Endothelial cell of umbilical vein (primary cell): ENCODE measurements at regions not wholly inside any gene's neighbourhood (a gene's known extent, or its start where the extent isn't known, plus 50 kb on each side); places are given as distances from the start of the nearest gene placed in this dataset.

Experiments
- BruUV-seq: library from RNA; stranded (reverse); fragments of 400-500 nt; replicated peaks from 2 replicates; lab custom pipeline; 2021; lab: Mats Ljungman, UMichigan
- CTCF ChIA-PET: fragments of 300-600, 350-600 bp; sonication (Branson Sonifier 250); formaldehyde crosslinking; loops from one replicate; lab custom pipeline; 2021; ENCODE audit warnings: antibody characterized with exemption, inconsistent platforms; lab: Charles Lee
- POLR2A ChIA-PET: fragments of 300-600, 350-600 bp; sonication (Branson Sonifier 250); formaldehyde crosslinking; loops from one replicate; lab custom pipeline; 2021; ENCODE audit warnings: antibody characterized with exemption, inconsistent platforms; lab: Charles Lee
- DNase-seq: peaks from one replicate; pipeline ENCODE4 v3.0.0-alpha.2; 2011; ENCODE audit warnings: low read depth, low spot score
- FAIRE-seq: peaks from 2 replicates; lab custom pipeline; 2011; peaks lifted over from hg19 to GRCh38; lab: Jason Lieb, UNC
- H2AFZ ChIP-seq: 2 replicates; pipeline ENCODE4 v1.6.0; 2012; ENCODE audit warnings: low read depth, low read length, control low read depth, inconsistent platforms
- H3K27ac ChIP-seq: 2 replicates; pipeline ENCODE4 v1.5.1; 2011; ENCODE audit warnings: low read depth, mild to moderate bottlenecking, control low read depth, low read length, moderate library complexity; ENCODE audit not compliant: insufficient read depth
- H3K27me3 ChIP-seq, 2 experiments: 2 replicates each; pipeline versions ENCODE4 v1.6.0 to v1.6.1; 2011; ENCODE audit warnings: low read length in 2 of 2, mixed read lengths in 1 of 2; ENCODE audit not compliant: control insufficient read depth in 2 of 2, insufficient read depth in 2 of 2
- H3K36me3 ChIP-seq, 2 experiments: 2 replicates in 1 of 2; 3 replicates in 1 of 2; pipeline ENCODE4 v1.5.1; 2011; ENCODE audit warnings: low read length in 2 of 2, mild to moderate bottlenecking in 1 of 2, moderate library complexity in 1 of 2; ENCODE audit not compliant: control insufficient read depth in 2 of 2, insufficient read depth in 2 of 2; ENCODE audit errors: extremely low read depth in 1 of 2
- H3K4me1 ChIP-seq: 3 replicates; pipeline ENCODE4 v1.5.1; 2011; ENCODE audit warnings: mild to moderate bottlenecking, low read length; ENCODE audit not compliant: control insufficient read depth, insufficient read depth; ENCODE audit errors: extremely low read depth
- H3K4me2 ChIP-seq: 2 replicates; pipeline ENCODE4 v1.6.1; 2011; ENCODE audit warnings: low read length, control low read depth, mixed read lengths; ENCODE audit not compliant: insufficient read depth
- H3K4me3 ChIP-seq, 3 experiments: fragments of 200-600 bp in 1 of 3; sonication (generic), shearing (Covaris generic) in 1 of 3; replicated peaks in 1 of 3; 2 replicates each; pipeline ENCODE4 v1.5.1; 2011 to 2016; ENCODE audit warnings: control low read depth in 3 of 3, low read length in 3 of 3, mild to moderate bottlenecking in 2 of 3, inconsistent platforms in 1 of 3, low read depth in 1 of 3, moderate library complexity in 1 of 3; ENCODE audit not compliant: insufficient read depth in 1 of 3
- H3K79me2 ChIP-seq: 2 replicates; pipeline ENCODE4 v1.6.0; 2012; ENCODE audit warnings: low read length, inconsistent platforms; ENCODE audit not compliant: control insufficient read depth, insufficient read depth
- H3K9ac ChIP-seq: replicated peaks from 2 replicates; pipeline ENCODE3; 2011; ENCODE audit warnings: low read length, control low read depth; ENCODE audit not compliant: insufficient read depth; ENCODE audit errors: extremely low read depth
- H3K9me1 ChIP-seq: replicated peaks from 3 replicates; pipeline ENCODE4 v1.6.0; 2011; ENCODE audit warnings: mild to moderate bottlenecking, low read length; ENCODE audit not compliant: control insufficient read depth, insufficient read depth; ENCODE audit errors: extremely low read depth
- H3K9me3 ChIP-seq: replicated peaks from 2 replicates; pipeline ENCODE4 v1.5.1; 2012; ENCODE audit warnings: low read length, inconsistent platforms; ENCODE audit not compliant: control insufficient read depth, insufficient read depth
- H4K20me1 ChIP-seq: replicated peaks from 2 replicates; pipeline ENCODE3; 2011; ENCODE audit warnings: mild to moderate bottlenecking, low read length; ENCODE audit not compliant: control insufficient read depth, insufficient read depth; ENCODE audit errors: extremely low read depth
- EZH2 ChIP-seq: IDR thresholded peaks from 2 replicates; pipeline ENCODE4 v1.6.1; 2012; ENCODE audit warnings: borderline replicate concordance, low read depth, mild to moderate bottlenecking, moderate library complexity, low read length, inconsistent platforms; ENCODE audit not compliant: severe bottlenecking
- FOS ChIP-seq: IDR thresholded peaks from 2 replicates; pipeline ENCODE4 v1.6.1; 2011; ENCODE audit warnings: mild to moderate bottlenecking, low read length, moderate library complexity, borderline replicate concordance; ENCODE audit not compliant: insufficient read depth
- GATA2 ChIP-seq: IDR thresholded peaks from 2 replicates; pipeline ENCODE4 v1.7.0; 2011; ENCODE audit warnings: low read depth, mild to moderate bottlenecking, moderate library complexity, mixed read lengths, low read length; ENCODE audit not compliant: insufficient read length, insufficient read depth
- MYC ChIP-seq: IDR thresholded peaks from one replicate; pipeline ENCODE4 v1.6.1; 2011; ENCODE audit warnings: mild to moderate bottlenecking, low read depth, low read length
- POLR2A ChIP-seq: IDR thresholded peaks from 2 replicates; pipeline ENCODE4 v1.6.1; 2012; ENCODE audit warnings: low read depth, mild to moderate bottlenecking, control low read depth, low read length
- POLR2AphosphoS5 ChIP-seq: IDR thresholded peaks from 2 replicates; pipeline ENCODE4 v1.6.1; 2012; ENCODE audit warnings: low read depth, mild to moderate bottlenecking, control low read depth, low read length, moderate library complexity; ENCODE audit not compliant: insufficient read depth
- dilution Hi-C: fragments of 300-500 bp; cut with MboI; formaldehyde crosslinking; loops from one replicate; pipeline ENCODE4 v1.15.0; 2019; ENCODE audit warnings: low sequenced_read_pairs; ENCODE audit not compliant: extremely low pct_ligation_motif_present
- intact Hi-C: fragments of 100-400 bp; cut with micrococcal nuclease; formaldehyde crosslinking; loops from one replicate; pipeline ENCODE4 v1.10.0; 2022
- TF ChIP-seq, protein P1 (sequence below): IDR thresholded peaks from 2 replicates; pipeline ENCODE4 v1.6.1; 2011; ENCODE audit not compliant: insufficient read depth, insufficient read length
- TF ChIP-seq, protein P2 (sequence below), 2 donors: IDR thresholded peaks; 1 replicate in 1 of 2; 2 replicates in 1 of 2; pipeline ENCODE4 v1.5.1; 2011; ENCODE audit warnings: low read length in 2 of 2, mild to moderate bottlenecking in 2 of 2, moderate library complexity in 2 of 2, control low read depth in 1 of 2, inconsistent platforms in 1 of 2, low read depth in 1 of 2; ENCODE audit not compliant: insufficient read depth in 1 of 2; ENCODE audit errors: extremely low read depth in 1 of 2

DNA sequence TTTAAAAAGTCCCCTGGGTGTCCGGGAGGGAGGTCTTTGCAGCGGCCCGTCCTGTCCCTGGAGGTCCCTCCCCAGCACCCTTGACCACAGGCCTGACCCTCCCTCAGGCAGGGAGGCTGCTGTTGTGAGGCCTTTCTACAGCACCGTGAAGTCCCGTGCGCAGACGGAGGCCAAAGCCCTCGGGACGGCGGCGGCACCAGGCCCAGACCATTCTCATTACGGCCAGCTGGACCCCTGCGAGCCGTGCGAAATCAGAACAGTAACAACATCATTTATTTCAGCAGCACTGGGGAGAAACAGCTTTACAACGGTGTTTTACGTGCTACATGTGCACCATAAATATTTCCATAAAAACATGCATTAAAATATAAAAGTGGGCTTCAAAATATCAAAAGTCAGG is 101.4 kb upstream of the ACTRT2 start:
- ChIA-PET CTCF (no interaction called here), POLR2A (no interaction called here)
- TF ChIP-seq FOS (no peak), POLR2A (no peak), EZH2 (no peak), POLR2AphosphoS5 (no peak), GATA2 (no peak), MYC (no peak)
- TF ChIP-seq, protein P1, sequence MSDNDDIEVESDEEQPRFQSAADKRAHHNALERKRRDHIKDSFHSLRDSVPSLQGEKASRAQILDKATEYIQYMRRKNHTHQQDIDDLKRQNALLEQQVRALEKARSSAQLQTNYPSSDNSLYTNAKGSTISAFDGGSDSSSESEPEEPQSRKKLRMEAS = no peak
- TF ChIP-seq, protein P2, sequence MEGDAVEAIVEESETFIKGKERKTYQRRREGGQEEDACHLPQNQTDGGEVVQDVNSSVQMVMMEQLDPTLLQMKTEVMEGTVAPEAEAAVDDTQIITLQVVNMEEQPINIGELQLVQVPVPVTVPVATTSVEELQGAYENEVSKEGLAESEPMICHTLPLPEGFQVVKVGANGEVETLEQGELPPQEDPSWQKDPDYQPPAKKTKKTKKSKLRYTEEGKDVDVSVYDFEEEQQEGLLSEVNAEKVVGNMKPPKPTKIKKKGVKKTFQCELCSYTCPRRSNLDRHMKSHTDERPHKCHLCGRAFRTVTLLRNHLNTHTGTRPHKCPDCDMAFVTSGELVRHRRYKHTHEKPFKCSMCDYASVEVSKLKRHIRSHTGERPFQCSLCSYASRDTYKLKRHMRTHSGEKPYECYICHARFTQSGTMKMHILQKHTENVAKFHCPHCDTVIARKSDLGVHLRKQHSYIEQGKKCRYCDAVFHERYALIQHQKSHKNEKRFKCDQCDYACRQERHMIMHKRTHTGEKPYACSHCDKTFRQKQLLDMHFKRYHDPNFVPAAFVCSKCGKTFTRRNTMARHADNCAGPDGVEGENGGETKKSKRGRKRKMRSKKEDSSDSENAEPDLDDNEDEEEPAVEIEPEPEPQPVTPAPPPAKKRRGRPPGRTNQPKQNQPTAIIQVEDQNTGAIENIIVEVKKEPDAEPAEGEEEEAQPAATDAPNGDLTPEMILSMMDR (IDR thresholded peaks at IDR 0.05; ENCODE audit: extremely low read depth in 1 of 2, insufficient read depth in 1 of 2, low read depth in 1 of 2, low read length in 2 of 2) = no peak
- FAIRE-seq (no peak), DNase-seq (no peak)
- no peaks in the 10 kb centered on the region for H3K4me1 ChIP-seq
- no peaks in the 10 kb centered on the region for H4K20me1 ChIP-seq
- H3K79me2 ChIP-seq = no peaks in the 10 kb centered on the region
- H3K9me3 ChIP-seq = no peaks in the 10 kb centered on the region
- no peaks in the 10 kb centered on the region for H3K36me3 ChIP-seq
- dilution Hi-C loops = no loop called here
- BruUV-seq = no TSS peak
- H3K27me3 ChIP-seq = no peaks in the 10 kb centered on the region
- H2AFZ ChIP-seq = no peak overlapping the region
- H3K9ac ChIP-seq = no peak overlapping the region
- H3K27ac ChIP-seq = no peak overlapping the region
- no peak overlapping the region for H3K4me2 ChIP-seq
- H3K9me1 ChIP-seq = no peaks in the 10 kb centered on the region
- no peak overlapping the region for H3K4me3 ChIP-seq
- intact Hi-C loops = no loop called here
